ENCODE measurements at regions not wholly inside any gene's neighbourhood (a gene's known extent, or its start where the extent isn't known, plus 50 kb on each side); places are given as distances from the start of the nearest gene placed in this dataset.
"Not testable (repeated sequence)": the region's sequence is repeated elsewhere in the genome, so short reads cannot be mapped to it uniquely, and the experiment has no call there.

- ATAC-seq: no peak
- peaks cover 4% of the 10 kb centered on the region for H3K27me3 Mint-ChIP-seq (ENCODE audit: low read depth)
- no peak for DNase-seq
- H3K36me3 Mint-ChIP-seq (ENCODE audit: insufficient read depth): no peaks in the 10 kb centered on the region
- no peaks in the 10 kb centered on the region for H3K4me1 Mint-ChIP-seq (ENCODE audit: low read depth)
- no peaks in the 10 kb centered on the region for H3K9me3 Mint-ChIP-seq
- H3K4me3 Mint-ChIP-seq: no peak overlapping the region
Observed at GRCh38 chr13:44694291-44694690, 118.2 kb upstream of the TSC22D1 start.

- H3K9me3 Mint-ChIP-seq: no peaks in the 10 kb centered on the region
- H3K4me1 Mint-ChIP-seq (ENCODE audit: low read depth): no peaks in the 10 kb centered on the region
- no peaks in the 10 kb centered on the region for H3K36me3 Mint-ChIP-seq (ENCODE audit: insufficient read depth)
- peaks cover 8% of the 10 kb centered on the region for H3K27me3 Mint-ChIP-seq (ENCODE audit: low read depth)
- no peak for DNase-seq
- no peak overlapping the region for H3K4me3 Mint-ChIP-seq
- no peak for ATAC-seq
Observed at GRCh38 chr13:44693156-44693764, 117.1 kb upstream of the TSC22D1 start.

- Mint-ChIP-seq H3K27me3 (ENCODE audit: low read depth) (peaks cover 8% of the 10 kb centered on the region), H3K4me3 (no peak overlapping the region), H3K4me1 (ENCODE audit: low read depth) (no peaks in the 10 kb centered on the region), H3K36me3 (ENCODE audit: insufficient read depth) (no peaks in the 10 kb centered on the region), H3K9me3 (no peaks in the 10 kb centered on the region)
- DNase-seq (no peak), ATAC-seq (peak in 1 of 2 donors; percentile 34)
Observed at GRCh38 chr13:44692173-44692713, 116.1 kb upstream of the TSC22D1 start.

GRCh38 chr13:44690376-44690775 is 114.2 kb upstream of the TSC22D1 start:
- Mint-ChIP-seq H3K27me3 (ENCODE audit: low read depth) (peaks cover 8% of the 10 kb centered on the region), H3K9me3 (peaks cover 12% of the 10 kb centered on the region), H3K4me3 (no peak overlapping the region), H3K36me3 (ENCODE audit: insufficient read depth) (no peaks in the 10 kb centered on the region), H3K4me1 (ENCODE audit: low read depth) (peaks cover 10% of the 10 kb centered on the region)
- ATAC-seq (no peak), DNase-seq (no peak)

GRCh38 chr13:44688652-44689051 is 112.5 kb upstream of the TSC22D1 start:
- Mint-ChIP-seq H3K27me3 (ENCODE audit: low read depth) (peaks cover 5% of the 10 kb centered on the region), H3K4me1 (ENCODE audit: low read depth) (peaks cover 11% of the 10 kb centered on the region), H3K36me3 (ENCODE audit: insufficient read depth) (no peaks in the 10 kb centered on the region), H3K4me3 (no peak overlapping the region), H3K9me3 (peaks cover 12% of the 10 kb centered on the region)
- no peak for ATAC-seq
- DNase-seq: no peak

GRCh38 chr13:44686531-44686934 is 110.4 kb upstream of the TSC22D1 start:
- no peak for DNase-seq
- peaks cover 5% of the 10 kb centered on the region for H3K27me3 Mint-ChIP-seq (ENCODE audit: low read depth)
- no peak overlapping the region for H3K4me3 Mint-ChIP-seq
- peaks cover 12% of the 10 kb centered on the region for H3K9me3 Mint-ChIP-seq
- ATAC-seq: peak; percentile 25 to 30
- no peaks in the 10 kb centered on the region for H3K36me3 Mint-ChIP-seq (ENCODE audit: insufficient read depth)
- H3K4me1 Mint-ChIP-seq (ENCODE audit: low read depth): peaks cover 11% of the 10 kb centered on the region

- H3K27me3 Mint-ChIP-seq (ENCODE audit: low read depth): peaks cover 5% of the 10 kb centered on the region
- no peak for DNase-seq
- no peak for ATAC-seq
- H3K36me3 Mint-ChIP-seq (ENCODE audit: insufficient read depth): no peaks in the 10 kb centered on the region
- H3K4me3 Mint-ChIP-seq: no peak overlapping the region
- peaks cover 11% of the 10 kb centered on the region for H3K4me1 Mint-ChIP-seq (ENCODE audit: low read depth)
- H3K9me3 Mint-ChIP-seq: peaks cover 12% of the 10 kb centered on the region
Observed at GRCh38 chr13:44685641-44686040, 109.5 kb upstream of the TSC22D1 start.

GRCh38 chr13:44682416-44682815 is 106.3 kb upstream of the TSC22D1 start:
- H3K4me1 Mint-ChIP-seq (ENCODE audit: low read depth): peaks cover 11% of the 10 kb centered on the region
- H3K36me3 Mint-ChIP-seq (ENCODE audit: insufficient read depth); H3K27me3 Mint-ChIP-seq (ENCODE audit: low read depth); DNase-seq; ATAC-seq; H3K4me3 Mint-ChIP-seq: not testable (repeated sequence)
- peaks cover 12% of the 10 kb centered on the region for H3K9me3 Mint-ChIP-seq

GRCh38 chr13:44680746-44681355 is 104.7 kb upstream of the TSC22D1 start:
- Mint-ChIP-seq H3K9me3 (peaks cover 3% of the 10 kb centered on the region), H3K4me3 (no peak overlapping the region), H3K4me1 (ENCODE audit: low read depth) (peaks cover 6% of the 10 kb centered on the region), H3K27me3 (ENCODE audit: low read depth) (no peaks in the 10 kb centered on the region), H3K36me3 (ENCODE audit: insufficient read depth) (no peaks in the 10 kb centered on the region)
- no peak for ATAC-seq
- no peak for DNase-seq

GRCh38 chr13:44679597-44679996 is 103.5 kb upstream of the TSC22D1 start:
- no peaks in the 10 kb centered on the region for H3K9me3 Mint-ChIP-seq
- no peaks in the 10 kb centered on the region for H3K4me1 Mint-ChIP-seq (ENCODE audit: low read depth)
- ATAC-seq: no peak
- DNase-seq: no peak
- no peaks in the 10 kb centered on the region for H3K27me3 Mint-ChIP-seq (ENCODE audit: low read depth)
- H3K36me3 Mint-ChIP-seq (ENCODE audit: insufficient read depth): no peaks in the 10 kb centered on the region
- no peak overlapping the region for H3K4me3 Mint-ChIP-seq

GRCh38 chr13:44678197-44678596 is 102.1 kb upstream of the TSC22D1 start:
- Mint-ChIP-seq H3K9me3 (no peaks in the 10 kb centered on the region), H3K4me3 (no peak overlapping the region), H3K36me3 (ENCODE audit: insufficient read depth) (no peaks in the 10 kb centered on the region), H3K27me3 (ENCODE audit: low read depth) (no peaks in the 10 kb centered on the region), H3K4me1 (ENCODE audit: low read depth) (no peaks in the 10 kb centered on the region)
- DNase-seq (no peak), ATAC-seq (no peak)

GRCh38 chr13:44676534-44676933 is 100.4 kb upstream of the TSC22D1 start:
- Mint-ChIP-seq H3K4me1 (ENCODE audit: low read depth) (no peaks in the 10 kb centered on the region), H3K9me3 (no peaks in the 10 kb centered on the region)

GRCh38 chr13:44669534-44669933 is 93.4 kb upstream of the TSC22D1 start:
- H3K36me3 Mint-ChIP-seq (ENCODE audit: insufficient read depth): no peaks in the 10 kb centered on the region
- DNase-seq (no peak), ATAC-seq (no peak)
- no peaks in the 10 kb centered on the region for H3K4me1 Mint-ChIP-seq (ENCODE audit: low read depth)
- no peak overlapping the region for H3K4me3 Mint-ChIP-seq
- H3K9me3 Mint-ChIP-seq: no peaks in the 10 kb centered on the region
- H3K27me3 Mint-ChIP-seq (ENCODE audit: low read depth): peaks cover 5% of the 10 kb centered on the region

More at GRCh38 chr13:44676534-44676933, 100.4 kb upstream of the TSC22D1 start:
- peaks cover 2% of the 10 kb centered on the region for H3K27me3 Mint-ChIP-seq (ENCODE audit: low read depth)
- ATAC-seq (no peak), DNase-seq (no peak)
- no peaks in the 10 kb centered on the region for H3K36me3 Mint-ChIP-seq (ENCODE audit: insufficient read depth)
- H3K4me3 Mint-ChIP-seq: no peak overlapping the region

- Mint-ChIP-seq H3K9me3 (no peaks in the 10 kb centered on the region), H3K4me1 (ENCODE audit: low read depth) (no peaks in the 10 kb centered on the region), H3K4me3 (no peak overlapping the region), H3K36me3 (ENCODE audit: insufficient read depth) (no peaks in the 10 kb centered on the region), H3K27me3 (ENCODE audit: low read depth) (peaks cover 5% of the 10 kb centered on the region)
- ATAC-seq: no peak
- no peak for DNase-seq
Observed at GRCh38 chr13:44668688-44669087, 92.6 kb upstream of the TSC22D1 start.

GRCh38 chr13:44667943-44668342 is 91.8 kb upstream of the TSC22D1 start:
- peaks cover 5% of the 10 kb centered on the region for H3K27me3 Mint-ChIP-seq (ENCODE audit: low read depth)
- no peak for ATAC-seq
- no peaks in the 10 kb centered on the region for H3K4me1 Mint-ChIP-seq (ENCODE audit: low read depth)
- no peaks in the 10 kb centered on the region for H3K9me3 Mint-ChIP-seq
- no peak overlapping the region for H3K4me3 Mint-ChIP-seq
- no peaks in the 10 kb centered on the region for H3K36me3 Mint-ChIP-seq (ENCODE audit: insufficient read depth)
- DNase-seq: no peak

Measured in activated T-cell treated with anti-CD3 and anti-CD28 coated beads, Interleukin-2, amount 50 U/mL, for 4 hours (primary cell).